GM18870 (cell line): ENCODE measurements at regions not wholly inside any gene's neighbourhood (a gene's known extent, or its start where the extent isn't known, plus 50 kb on each side); places are given as distances from the start of the nearest gene placed in this dataset.
"Not testable (repeated sequence)": the region's sequence is repeated elsewhere in the genome, so short reads cannot be mapped to it uniquely, and the experiment has no call there.

ENCODE experiments used
- ATAC-seq: cut with Tn5 transposase; IDR thresholded peaks from one replicate; pipeline ENCODE4 v1.9.1; 2021; ENCODE audit warnings: moderate library complexity; ENCODE audit not compliant: unreplicated experiment

DNA sequence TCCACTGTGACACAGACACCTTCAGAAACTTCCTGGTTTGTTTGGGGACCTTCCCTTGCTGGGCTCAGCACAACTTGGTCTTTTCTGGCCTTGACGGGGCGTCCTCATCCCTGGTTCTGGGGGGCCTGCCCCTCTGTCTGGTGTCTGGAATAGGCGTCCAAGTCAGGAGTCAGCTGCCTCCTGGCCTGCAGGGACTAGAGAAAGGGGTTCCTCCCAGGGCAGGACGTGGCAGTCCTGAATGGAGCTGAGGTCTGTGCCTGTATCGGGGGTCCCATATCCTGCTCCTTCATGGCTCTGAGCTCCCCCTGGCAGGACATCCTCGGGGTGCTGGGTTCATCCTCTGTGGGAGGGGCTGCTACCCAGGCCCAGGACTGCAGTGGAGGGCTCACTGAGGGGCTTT, 384.0 kb downstream of the TMEM121 start:
- no peak for ATAC-seq

DNA sequence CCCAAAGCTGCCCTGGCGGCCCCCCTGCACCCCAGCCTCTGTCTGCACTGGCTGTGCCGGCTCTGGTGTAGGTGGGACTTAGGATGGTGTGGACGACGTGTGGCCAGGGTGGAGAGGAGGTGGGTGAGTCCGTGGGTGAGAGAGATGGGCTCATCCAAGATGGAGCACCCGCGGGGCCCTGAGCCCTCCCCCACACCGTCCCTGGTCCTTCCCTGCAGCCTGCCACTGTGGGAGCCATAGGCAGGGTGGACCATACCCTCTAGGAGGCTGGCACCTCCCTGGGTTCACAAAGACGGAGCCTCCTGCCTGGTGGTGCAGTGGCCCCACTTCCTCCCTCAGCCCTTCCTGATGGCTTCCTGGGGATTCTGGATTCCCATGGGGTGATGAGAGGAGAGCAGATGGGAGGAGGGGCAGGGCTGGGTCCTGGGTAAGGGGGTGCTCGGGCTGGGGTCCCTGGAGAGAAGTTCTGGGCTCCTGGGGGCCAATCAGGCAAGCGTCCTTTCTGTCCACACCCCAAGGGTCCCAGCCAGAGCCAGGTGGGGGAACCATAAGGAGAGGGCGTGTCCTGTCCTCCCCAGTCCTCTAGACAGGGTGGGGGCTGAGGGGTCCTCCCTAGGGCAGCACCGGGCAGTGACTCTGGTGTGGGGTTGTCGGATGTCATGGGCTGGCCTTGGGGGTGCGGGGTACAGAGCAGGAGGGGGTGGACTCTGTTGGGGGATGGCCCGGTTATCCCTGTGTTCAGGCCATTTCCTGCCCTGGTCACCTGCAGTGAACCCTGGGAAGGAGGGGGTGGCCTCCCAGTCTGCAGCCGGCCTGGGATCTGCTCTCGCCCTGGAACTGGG, 384.8 kb downstream of the TMEM121 start:
- ATAC-seq: no peak

DNA sequence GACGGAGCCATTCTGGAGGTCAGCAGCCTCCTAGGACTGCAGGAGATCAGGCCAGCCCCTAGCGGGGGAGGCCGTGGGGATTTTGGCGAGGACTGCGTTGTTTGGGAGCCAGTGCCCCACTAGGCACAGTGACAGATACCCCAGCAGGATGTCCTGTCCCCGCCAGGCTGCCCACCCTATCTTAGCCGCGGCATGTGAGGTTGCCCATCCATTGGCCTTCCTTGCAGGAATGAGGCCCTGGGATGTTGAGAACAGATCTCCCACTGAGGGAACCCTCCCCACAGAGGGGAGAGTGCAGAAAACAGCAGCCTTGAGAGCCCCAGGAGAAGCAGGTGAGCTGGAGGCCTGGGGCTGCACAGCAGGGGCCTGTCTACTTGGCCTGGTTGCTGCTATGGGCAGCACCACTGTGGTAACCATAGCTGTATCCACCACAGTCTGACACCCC, 385.5 kb downstream of the TMEM121 start:
- ATAC-seq: not testable (repeated sequence)

DNA sequence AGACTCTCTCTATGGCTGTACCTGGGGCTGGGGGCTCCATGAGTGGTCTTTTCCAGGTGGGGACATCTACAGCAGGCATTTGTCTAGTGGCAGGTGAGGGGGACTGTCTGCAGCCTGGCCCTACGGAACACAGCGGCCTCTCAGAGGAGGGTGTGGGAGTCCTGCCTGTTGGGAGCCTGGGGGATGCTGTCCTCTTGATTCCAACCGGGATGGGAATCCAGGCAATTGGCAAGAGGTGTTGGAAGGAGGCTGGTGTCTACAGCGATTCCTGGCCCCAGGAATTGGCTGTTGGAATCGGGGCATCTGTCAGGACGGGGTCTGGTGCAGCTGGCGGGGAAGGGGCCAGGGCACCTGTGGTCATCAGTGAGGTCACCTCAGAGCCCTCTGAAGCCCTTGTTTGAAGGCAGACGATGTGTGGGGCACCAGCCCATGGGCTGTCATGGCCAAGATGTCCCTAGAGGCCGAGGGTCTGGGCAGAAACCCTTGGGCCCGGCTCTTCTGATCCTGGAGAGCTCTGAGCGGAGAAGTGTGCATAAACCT, 386.3 kb downstream of the TMEM121 start:
- no peak for ATAC-seq

DNA sequence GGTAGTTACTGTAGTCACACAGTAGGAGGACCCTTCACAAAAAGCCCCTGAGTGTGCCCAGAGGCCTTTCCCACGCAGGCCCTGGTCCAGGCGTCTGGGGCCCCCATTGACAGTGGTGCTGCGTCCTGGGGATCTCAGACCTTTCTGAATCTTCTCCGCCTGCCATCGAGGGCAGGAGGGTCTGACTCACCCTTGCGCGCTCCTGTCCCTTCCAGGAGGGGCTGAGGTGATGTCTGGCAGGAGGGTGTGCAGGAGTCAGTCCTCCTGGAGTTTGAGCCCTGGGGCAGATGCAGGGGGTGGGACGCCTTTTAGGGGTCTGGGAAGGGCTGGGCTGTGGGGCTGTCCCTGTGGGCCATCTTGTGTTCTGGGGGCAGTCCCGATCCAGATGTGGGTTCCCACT, 386.8 kb downstream of the TMEM121 start:
- ATAC-seq: no peak

DNA sequence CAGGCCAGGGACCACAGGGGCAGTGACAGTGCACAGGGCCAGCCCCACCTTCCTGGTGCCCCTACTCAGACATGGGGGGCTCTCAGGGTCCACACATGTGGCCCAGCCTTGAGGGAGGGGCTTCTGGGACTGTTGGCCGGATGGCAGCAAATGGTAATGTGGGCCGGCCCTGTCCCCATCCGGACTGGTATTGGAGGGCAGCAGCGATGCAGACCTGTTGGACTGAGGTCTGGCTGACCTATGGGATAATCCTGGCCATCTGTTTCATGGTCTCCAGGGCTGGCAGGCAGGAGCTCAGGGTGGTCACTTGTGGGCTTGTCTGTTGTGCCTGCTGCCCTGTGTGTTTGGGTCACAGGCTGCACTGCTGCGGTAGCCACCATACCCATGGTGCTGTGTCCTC, 387.5 kb downstream of the TMEM121 start:
- ATAC-seq: no peak

DNA sequence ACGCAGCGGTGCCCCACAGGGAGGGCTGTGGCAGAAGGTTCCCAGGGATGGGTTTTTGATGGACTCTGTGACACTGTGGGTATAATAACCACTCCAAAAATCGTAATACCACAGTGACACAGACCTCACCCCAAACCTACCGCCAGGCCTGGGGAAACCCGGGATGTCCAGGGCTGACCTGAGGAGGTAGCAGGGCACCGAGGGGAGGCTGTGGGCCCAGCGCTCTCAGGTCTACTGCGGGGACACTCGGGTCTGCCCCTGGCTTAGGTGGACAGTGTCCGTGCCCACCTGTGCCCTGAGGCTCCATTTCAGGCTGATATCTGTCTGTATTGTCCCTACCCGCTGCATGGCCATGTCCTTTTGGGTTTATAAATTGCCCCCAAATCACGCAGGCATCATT, 387.9 kb downstream of the TMEM121 start:
- not testable (repeated sequence) for ATAC-seq

DNA sequence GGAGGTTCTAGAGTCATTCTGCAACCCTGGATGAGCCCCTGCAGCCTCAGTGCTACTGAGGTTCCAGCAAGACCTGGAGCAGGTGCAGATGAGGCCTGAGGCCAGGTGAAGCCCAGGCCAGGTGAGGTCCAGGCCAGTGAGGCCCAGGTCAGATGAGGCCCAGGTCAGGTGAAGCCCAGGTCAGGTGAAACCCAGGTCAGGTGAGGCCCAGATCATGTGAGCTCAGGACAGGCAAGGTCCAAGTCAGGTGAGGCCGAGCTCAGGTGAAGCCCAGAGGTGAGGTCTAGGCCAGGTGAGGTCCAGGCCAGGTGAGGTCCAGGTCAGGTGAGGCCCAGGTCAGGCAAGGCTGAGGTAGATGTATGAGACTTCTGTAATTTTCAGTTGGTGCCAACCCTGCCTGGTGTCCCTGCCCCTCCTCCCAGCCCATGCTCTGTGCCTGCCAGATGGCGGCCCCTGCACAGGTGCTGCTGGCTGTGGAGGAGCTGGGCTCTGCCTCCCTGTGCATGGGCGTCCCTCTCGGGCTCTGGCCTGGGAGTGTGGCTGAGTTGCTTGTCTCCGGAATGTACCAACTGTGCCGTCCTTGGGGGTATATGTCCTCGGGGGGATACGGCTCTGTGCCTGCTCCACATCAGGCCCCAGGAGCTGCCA, 388.5 kb downstream of the TMEM121 start:
- ATAC-seq: no peak

DNA sequence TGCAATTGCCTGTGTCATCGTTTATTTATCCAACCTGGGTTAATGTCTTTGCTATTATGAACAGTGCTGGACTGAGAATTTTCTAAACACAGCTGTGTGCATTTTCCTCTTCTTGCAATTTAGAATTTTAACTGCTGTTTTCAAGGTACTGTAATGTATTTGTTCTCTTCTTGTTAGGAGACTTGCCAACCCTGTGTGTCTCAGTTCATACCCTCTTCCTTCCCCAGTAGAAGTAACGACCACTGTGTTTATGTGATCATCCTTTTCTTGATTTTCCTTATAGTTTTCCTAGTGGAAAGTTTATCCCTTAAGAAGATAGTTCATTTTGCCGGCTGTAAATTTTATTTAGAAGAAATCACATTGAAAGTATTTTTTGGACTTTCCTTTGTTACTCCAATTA, 389.2 kb downstream of the TMEM121 start:
- ATAC-seq: not testable (repeated sequence)

DNA sequence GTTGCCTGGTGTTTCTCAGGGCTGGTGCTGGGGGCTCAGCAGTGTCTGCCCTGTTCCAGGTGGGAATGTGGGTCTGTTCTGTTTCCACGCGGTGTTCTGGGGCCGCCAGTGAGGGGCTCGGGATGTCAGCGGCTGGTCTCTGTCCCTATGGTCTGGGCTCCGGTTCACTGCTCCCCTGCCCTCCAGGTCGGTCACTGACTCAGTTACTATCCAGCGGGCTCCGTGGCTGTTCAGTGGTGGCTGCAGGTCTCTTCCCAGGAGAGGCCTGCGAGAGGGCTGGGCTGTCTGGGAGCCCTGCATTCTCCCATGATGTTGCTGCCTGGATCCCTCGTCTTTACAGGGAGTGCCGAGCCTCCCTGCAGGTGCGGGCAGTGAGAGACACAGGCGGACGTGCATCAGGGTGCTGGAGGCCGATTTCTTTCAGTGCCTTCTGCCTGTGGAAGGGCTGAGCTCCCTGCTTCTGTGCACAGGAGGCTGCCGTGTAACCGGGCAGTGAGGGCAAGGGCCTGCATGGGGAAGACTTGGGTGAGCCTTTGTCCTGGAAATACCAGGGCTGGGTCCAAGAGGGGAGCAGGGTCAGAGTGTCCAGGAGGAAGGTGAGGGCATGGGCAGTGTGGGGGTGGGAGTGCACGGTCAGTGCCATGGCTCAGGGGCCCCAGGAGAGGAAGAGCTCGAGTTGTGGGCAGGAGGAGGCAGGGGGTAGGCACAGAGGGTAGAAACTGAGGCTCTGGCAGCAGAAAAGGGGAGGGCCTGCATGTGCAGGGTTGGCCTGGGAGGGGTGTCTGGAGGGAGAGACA, 391.0 kb downstream of the TMEM121 start:
- ATAC-seq: not testable (repeated sequence)

DNA sequence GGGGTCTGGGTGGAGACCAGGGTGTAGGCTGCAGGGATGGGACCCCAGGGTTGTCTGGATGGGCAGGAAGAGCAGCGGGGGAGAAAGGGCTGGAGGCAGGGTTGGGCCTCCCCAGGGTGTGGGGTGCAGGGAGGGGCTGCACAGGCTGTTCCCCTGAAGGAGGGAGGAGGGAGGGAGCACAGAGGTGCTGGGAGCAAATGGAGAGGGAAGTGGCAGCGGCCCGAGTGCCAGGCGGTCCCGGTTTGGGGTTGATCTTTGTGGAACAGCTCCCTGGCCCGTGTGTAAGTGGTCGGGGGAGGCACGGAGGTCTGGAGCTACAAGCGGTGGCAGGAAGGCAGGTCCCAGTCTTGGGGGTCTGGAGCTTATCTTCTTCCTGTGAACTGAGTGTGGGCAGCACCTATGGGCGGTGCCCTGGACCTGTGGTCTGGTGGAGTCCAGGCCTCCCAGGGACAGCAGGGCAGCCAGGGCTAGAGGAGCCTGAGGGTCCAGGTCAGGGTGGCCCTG, 391.6 kb downstream of the TMEM121 start:
- ATAC-seq: no peak

DNA sequence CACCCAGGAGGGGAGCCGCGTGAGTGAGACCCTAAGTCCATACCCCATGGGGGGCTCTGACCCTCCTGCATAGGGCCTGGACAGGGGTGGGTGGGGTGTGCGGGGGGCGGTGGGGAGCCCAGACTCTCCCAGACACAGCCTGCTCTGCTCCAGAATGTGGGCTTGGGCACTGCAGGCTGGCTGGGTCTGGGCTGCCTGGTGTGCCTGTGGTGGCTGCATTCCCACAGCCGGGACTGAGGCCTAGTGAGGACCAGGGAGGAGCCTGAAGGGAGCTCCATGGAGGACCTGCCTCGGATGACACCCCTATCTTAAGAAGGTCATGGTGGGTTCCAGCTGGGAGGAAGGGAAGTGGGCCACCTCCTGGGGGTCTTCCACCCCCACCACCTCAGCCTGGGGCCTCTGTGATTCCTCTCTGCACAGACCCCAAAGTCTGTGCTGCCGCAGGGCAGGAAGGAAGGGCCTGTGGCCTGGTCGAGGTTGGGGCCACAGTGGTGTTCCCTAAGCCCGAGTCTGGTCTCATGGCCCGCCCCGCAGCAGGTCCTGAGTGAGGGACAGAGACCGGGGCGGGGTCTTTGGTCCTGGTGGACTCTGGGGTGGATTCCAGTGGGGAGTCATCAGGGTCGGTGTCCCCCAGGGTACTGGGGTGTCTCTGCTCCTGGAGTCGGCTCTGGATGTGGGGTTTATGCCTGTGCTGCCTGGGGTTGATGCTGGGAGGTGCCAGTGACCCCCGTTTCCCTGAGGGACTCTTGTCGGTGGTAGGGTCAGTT, 392.3 kb downstream of the TMEM121 start:
- ATAC-seq: no peak

DNA sequence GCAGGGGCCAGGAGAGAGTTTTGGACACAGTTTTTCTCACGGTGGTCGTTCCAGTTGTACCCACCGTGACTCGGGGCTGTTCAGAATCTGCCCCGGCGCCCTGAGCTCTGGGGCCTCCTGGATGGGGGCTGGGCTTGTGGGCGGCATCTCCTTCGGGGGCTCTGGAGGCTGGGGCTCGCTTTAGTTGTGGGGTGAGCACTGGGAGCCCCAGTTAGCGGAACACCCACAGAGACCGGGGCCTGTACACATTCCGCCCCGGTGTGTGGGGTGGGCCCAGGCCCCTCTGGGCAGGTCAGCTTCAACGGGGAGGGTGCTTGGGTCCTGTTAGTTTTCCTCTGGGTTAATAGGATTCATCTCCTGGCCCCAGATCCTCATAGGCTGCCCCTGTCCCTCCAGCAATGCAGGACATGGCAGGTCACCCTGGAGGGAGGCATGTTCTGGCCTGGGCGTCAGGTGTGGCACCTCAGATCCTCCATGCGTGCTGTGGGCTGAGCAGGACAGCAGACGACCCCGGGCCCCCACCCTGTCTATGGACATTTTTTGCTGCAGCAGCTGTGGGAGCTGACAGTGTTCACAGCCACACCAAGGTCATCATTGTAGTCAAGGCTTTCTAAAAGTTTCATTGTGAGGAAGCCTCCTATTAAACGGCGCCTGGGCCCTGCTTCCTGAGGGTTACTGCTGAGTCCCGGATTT, 393.2 kb downstream of the TMEM121 start:
- no peak for ATAC-seq

DNA sequence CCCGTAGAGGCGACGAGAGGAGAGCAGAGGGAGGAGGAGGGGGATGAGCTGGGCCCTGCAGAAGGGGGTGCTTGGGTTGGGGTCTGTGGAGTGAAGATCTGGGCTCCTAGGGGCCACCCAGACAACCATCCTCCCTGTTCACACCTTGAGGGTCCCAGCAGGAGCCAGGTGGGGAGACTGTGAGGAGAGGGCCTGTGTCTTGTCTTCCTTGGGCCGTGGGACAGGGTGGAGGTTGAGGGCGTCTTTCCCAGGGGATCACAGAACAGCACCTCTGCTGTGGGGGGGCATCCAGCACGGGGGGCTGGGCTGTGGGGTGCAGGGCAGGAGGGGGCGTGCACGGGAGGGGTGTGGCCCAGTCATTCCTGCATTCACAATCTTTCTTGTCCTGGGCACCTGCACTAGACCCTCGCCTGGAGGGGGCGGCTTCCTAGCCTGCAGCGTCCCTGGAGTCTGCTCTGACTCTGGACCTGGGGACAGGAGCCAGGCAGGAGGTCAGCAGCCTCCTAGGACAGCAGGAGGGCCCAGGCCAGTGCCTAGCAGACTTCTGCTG, 393.8 kb downstream of the TMEM121 start:
- ATAC-seq: not testable (repeated sequence)

DNA sequence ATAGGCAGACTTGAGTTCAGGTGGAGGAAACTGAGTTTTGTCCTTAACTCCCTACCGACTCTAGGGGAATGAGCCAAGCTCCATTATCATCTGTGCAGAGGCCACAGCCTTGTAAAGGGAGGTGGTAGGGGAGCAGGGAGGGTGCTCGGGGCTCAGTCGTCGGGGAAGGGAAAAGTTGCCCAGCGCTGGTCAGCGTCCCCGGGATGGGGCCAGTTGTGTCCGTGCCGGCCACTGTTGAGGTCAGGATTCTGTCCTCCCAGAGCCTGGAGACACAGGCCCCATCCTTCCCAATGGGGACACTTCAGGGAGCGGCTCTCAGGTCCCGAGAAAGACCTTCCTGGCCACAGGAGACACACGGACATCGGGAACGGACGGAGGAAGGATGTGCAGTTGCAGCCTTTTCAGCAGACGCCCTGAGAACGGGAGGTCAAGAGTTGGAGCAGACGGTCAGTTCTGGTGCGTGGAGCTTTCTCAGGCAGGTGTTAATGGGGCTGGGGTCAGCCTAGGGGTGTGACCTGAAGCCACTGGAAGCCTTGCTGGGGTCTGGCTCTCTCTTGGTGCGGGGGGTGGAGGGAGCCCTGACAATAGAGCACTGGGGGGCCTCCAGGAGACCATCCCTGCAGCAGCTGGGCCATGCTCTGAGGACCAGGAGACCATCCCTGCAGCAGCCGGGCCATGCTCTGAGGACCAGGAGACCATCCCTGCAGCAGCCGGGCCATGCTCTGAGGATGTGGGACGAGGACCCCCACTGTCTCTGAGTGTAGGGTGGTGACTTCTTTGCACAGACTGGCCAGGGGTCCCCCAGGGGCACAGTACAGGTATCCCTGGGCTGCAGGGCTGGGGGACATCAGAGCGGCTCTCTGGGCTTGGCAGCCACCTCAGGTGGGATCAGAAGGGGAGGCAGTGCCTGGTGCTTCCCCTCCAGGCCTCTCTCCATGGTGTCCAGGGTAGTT, 394.7 kb downstream of the TMEM121 start:
- ATAC-seq: not testable (repeated sequence)

DNA sequence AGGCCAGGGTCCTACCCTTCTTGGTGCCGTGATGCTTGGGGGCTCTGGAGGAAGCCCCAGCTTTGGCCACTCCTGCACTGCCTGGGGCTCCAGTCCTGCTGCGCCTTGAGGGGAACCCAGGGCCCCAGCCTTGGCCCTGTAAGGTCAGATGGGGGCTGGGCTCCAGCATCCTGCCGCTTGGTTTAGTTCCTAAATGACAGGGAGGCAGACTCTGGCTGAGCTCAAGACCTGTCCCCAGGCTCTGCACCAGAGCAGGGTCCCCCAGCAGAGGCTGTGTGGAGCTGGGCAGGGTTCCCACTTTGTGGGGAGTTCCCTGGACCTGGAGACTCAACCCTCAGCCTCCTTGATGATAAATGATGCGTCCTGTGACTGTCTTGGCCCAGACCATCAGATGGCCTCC, 395.4 kb downstream of the TMEM121 start:
- ATAC-seq: not testable (repeated sequence)

DNA sequence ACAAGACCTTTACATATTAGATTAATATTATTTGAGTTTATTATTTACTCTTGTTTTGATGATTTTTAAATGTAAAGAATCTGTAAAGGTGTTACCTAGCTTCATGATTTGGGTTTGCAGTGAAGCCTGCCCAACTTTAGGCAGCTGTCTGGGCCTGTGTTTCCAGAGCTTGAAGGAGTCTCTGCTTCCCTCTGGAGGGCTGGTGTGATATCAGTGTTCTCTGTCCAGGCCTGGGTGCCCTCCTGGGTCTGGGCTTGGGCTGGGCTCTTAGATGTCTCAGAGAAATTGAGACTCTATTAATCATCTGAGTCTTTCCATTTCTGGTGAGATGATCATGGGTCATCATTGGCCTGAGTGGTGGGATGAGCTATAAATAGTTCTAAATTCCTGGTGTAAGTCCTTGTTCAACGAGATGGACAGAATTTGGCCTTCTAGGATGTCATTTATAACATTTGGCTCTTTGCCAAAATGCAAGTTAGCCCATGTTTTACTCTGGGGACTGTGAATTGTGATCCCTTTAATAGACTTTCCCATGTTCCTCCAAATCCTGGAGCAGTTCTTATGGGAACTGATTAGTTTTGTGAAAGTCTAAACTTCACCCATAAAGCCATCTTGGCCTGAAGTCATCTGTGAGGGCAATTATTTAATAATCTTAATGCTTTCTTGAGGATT, 397.3 kb downstream of the TMEM121 start:
- not testable (repeated sequence) for ATAC-seq
